Activated T-helper 1 cell treated with anti-CD3 and anti-CD28 coated beads, Interleukin-12 subunit alpha, Interleukin-12 subunit beta, Interleukin-2, Interleukin-4 antibody, amounts not matched to agents 30 ng/mL and 10 ng/mL and 1 ng/mL, durations not matched to agents 14 hours and 24 hours and 36 hours (primary cell): ENCODE measurements at regions not wholly inside any gene's neighbourhood (a gene's known extent, or its start where the extent isn't known, plus 50 kb on each side); places are given as distances from the start of the nearest gene placed in this dataset.

ENCODE experiments used
- DNase-seq: peaks from one replicate; pipeline ENCODE4 v3.0.0; 2021; ENCODE audit warnings: low spot score
- H3K27ac Mint-ChIP-seq: one replicate; pipeline ENCODE4 v1.8.0; 2021; ENCODE audit warnings: mild to moderate bottlenecking, mixed read lengths
- H3K27me3 Mint-ChIP-seq: one replicate; pipeline ENCODE4 v1.8.0; 2022; ENCODE audit warnings: mild to moderate bottlenecking, moderate library complexity, mixed read lengths; ENCODE audit not compliant: insufficient read depth
- H3K36me3 Mint-ChIP-seq: one replicate; pipeline ENCODE4 v1.8.0; 2021; ENCODE audit warnings: low read depth, mixed read lengths
- H3K4me1 Mint-ChIP-seq: one replicate; pipeline ENCODE4 v1.8.0; 2021; ENCODE audit warnings: low read depth, mixed read lengths
- H3K4me3 Mint-ChIP-seq: one replicate; pipeline ENCODE4 v1.8.0; 2021; ENCODE audit warnings: mild to moderate bottlenecking, moderate library complexity, mixed read lengths
- H3K9me3 Mint-ChIP-seq: one replicate; pipeline ENCODE4 v1.8.0; 2021; ENCODE audit warnings: mixed read lengths
- intact Hi-C: fragments of 100-400 bp; cut with micrococcal nuclease; formaldehyde crosslinking; loops from one replicate; pipeline ENCODE4 v1.15.1; 2024

DNA sequence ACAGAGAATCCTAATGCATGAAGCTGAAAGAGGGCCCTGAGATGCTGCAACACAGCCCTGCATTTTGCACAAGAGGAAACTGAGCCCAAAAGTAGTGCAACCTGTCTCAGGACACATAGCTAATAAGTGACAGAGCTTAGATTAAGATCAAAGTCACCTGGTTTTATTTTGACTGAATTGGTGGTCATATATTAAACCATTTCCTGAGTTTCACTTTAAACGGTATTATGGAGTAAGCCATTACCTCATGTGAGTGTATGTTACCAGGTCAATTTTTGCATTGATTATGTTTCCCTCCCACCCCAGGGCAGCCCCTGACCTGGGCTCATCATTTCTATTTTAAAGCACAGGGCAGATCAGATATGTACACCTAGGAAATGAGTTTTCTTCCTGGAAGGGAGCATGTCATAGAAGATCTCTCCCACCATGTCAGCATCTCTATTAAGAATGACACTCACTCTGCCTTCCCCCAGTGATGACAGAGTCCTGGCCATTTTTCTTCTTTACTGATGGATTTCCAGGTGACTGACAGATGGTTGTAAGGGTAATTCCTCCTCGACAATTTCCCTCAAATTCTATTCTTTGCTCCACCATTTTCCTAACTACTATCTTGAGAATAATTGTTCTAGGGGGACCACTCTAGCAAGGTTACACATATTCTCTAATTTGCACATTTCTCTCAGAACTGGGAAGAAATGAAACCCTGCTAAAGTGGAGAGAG, 441.3 kb upstream of the SLC14A2 start:
- Mint-ChIP-seq H3K4me1 (no peaks in the 10 kb centered on the region), H3K27me3 (no peaks in the 10 kb centered on the region), H3K27ac (no peak overlapping the region), H3K9me3 (no peaks in the 10 kb centered on the region), H3K4me3 (no peak overlapping the region), H3K36me3 (no peaks in the 10 kb centered on the region)
- DNase-seq = no peak
- intact Hi-C loops = no loop called here

GRCh38 chr18:45174629-45175136, 440.6 kb upstream of the SLC14A2 start:
- Mint-ChIP-seq H3K9me3 (no peaks in the 10 kb centered on the region), H3K27ac (no peak overlapping the region), H3K4me1 (no peaks in the 10 kb centered on the region), H3K4me3 (no peak overlapping the region), H3K27me3 (no peaks in the 10 kb centered on the region), H3K36me3 (no peaks in the 10 kb centered on the region)
- intact Hi-C loops = no loop called here
- no peak for DNase-seq

DNA sequence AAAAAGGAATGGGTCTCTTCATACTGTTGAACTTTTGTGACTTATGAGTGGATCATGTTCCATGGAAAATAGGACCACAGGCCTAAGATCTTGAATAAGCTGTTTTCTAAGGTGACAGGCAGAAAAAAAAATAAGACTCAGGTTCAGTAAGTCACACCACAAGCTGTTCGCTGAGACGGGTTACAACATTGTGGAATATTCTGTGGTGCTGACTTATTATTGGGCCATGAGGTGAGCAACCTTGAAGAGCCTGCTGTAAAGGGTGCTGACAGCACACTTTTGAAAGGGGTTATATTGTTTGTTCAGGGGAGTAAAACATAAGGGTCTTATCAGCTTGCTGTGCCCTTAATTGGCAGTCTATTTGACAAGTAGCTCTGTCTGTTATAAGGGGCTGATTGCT, 439.8 kb upstream of the SLC14A2 start:
- no peak overlapping the region for H3K27ac Mint-ChIP-seq
- no peak for DNase-seq
- no peak overlapping the region for H3K4me3 Mint-ChIP-seq
- no peaks in the 10 kb centered on the region for H3K4me1 Mint-ChIP-seq
- H3K9me3 Mint-ChIP-seq = no peaks in the 10 kb centered on the region
- intact Hi-C loops = no loop called here
- H3K36me3 Mint-ChIP-seq = no peaks in the 10 kb centered on the region
- no peaks in the 10 kb centered on the region for H3K27me3 Mint-ChIP-seq

- no peaks in the 10 kb centered on the region for H3K4me1 Mint-ChIP-seq
- H3K36me3 Mint-ChIP-seq = no peaks in the 10 kb centered on the region
- intact Hi-C loops = no loop called here
- no peak for DNase-seq
- H3K9me3 Mint-ChIP-seq = no peaks in the 10 kb centered on the region
- no peak overlapping the region for H3K27ac Mint-ChIP-seq
- peaks cover 4% of the 10 kb centered on the region for H3K27me3 Mint-ChIP-seq
- no peak overlapping the region for H3K4me3 Mint-ChIP-seq
These were observed 428.4 kb upstream of the SLC14A2 start for GRCh38 chr18:45186832-45187231.

GRCh38 chr18:45191795-45192194, 423.5 kb upstream of the SLC14A2 start:
- Mint-ChIP-seq H3K4me3 (no peak overlapping the region), H3K4me1 (no peaks in the 10 kb centered on the region), H3K9me3 (no peaks in the 10 kb centered on the region), H3K27me3 (peaks cover 7% of the 10 kb centered on the region), H3K27ac (no peak overlapping the region), H3K36me3 (no peaks in the 10 kb centered on the region)
- no peak for DNase-seq
- intact Hi-C loops = loop anchor here (10.0 kb wide), 1 partner anchor 957 kb away; no protein-coding TSS in a partner anchor

GRCh38 chr18:45197526-45197970, 417.7 kb upstream of the SLC14A2 start:
- Mint-ChIP-seq H3K36me3 (no peaks in the 10 kb centered on the region), H3K9me3 (no peaks in the 10 kb centered on the region), H3K27me3 (peaks cover 10% of the 10 kb centered on the region), H3K4me1 (no peaks in the 10 kb centered on the region), H3K27ac (no peak overlapping the region), H3K4me3 (no peak overlapping the region)
- DNase-seq = no peak
- intact Hi-C loops = loop anchor here (10.0 kb wide), 1 partner anchor 963 kb away; no protein-coding TSS in a partner anchor

GRCh38 chr18:45198526-45198925, 416.8 kb upstream of the SLC14A2 start:
- no peak for DNase-seq
- Mint-ChIP-seq H3K4me1 (no peaks in the 10 kb centered on the region), H3K4me3 (no peak overlapping the region), H3K27ac (no peak overlapping the region), H3K27me3 (peaks cover 12% of the 10 kb centered on the region), H3K36me3 (no peaks in the 10 kb centered on the region), H3K9me3 (no peaks in the 10 kb centered on the region)
- intact Hi-C loops = loop anchor here (10.0 kb wide), 1 partner anchor 964 kb away; no protein-coding TSS in a partner anchor

DNA sequence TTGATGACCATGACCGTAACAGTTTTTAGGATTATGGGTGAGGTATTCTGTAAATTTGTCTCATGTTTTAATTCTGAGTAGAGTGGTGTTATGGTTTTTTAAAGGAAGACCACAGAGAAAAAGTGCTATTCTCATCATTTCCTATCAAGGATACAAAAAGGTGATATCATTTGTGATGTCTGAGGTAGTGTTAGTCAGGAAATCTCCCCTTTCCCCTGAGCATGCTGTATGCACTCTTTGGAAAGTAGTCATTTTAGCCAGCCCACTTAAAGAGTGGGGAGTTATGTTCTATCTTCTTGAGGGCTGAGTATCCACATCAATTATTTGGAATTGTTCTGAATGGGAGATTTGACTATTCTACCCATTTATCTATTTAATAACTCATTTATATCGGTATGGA, 414.2 kb upstream of the SLC14A2 start:
- intact Hi-C loops = no loop called here
- H3K36me3 Mint-ChIP-seq = no peaks in the 10 kb centered on the region
- H3K27me3 Mint-ChIP-seq = peaks cover 6% of the 10 kb centered on the region
- no peaks in the 10 kb centered on the region for H3K9me3 Mint-ChIP-seq
- no peak for DNase-seq
- H3K27ac Mint-ChIP-seq = no peak overlapping the region
- no peaks in the 10 kb centered on the region for H3K4me1 Mint-ChIP-seq
- H3K4me3 Mint-ChIP-seq = no peak overlapping the region

GRCh38 chr18:45201489-45201888, 413.8 kb upstream of the SLC14A2 start:
- Mint-ChIP-seq H3K4me3 (no peak overlapping the region), H3K27ac (no peak overlapping the region), H3K27me3 (peaks cover 6% of the 10 kb centered on the region), H3K9me3 (no peaks in the 10 kb centered on the region), H3K4me1 (no peaks in the 10 kb centered on the region), H3K36me3 (no peaks in the 10 kb centered on the region)
- intact Hi-C loops = no loop called here
- no peak for DNase-seq

- Mint-ChIP-seq H3K27me3 (peaks cover 8% of the 10 kb centered on the region), H3K4me3 (no peak overlapping the region), H3K36me3 (no peaks in the 10 kb centered on the region), H3K27ac (no peak overlapping the region), H3K4me1 (no peaks in the 10 kb centered on the region), H3K9me3 (no peaks in the 10 kb centered on the region)
- no peak for DNase-seq
- intact Hi-C loops = no loop called here
These were observed 413.2 kb upstream of the SLC14A2 start for GRCh38 chr18:45202061-45202460.

DNA sequence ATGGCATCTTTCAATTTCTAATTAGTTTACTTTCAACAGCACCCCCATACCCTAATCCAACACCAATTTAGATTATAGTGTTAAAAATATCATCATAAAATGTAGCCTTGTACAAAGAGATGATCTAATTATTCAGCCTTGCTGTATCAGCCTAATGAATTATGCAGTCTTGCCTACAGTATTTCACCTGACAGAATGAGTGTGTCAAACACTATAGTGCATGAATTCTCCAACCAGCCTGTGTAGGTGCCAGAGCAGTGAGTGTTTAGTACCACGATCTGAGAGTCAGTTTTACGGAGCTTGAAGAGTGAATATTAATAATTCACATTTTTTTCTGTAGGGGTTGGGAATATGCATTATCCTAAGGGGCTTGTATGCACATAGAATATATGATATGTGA, 411.6 kb upstream of the SLC14A2 start:
- no peak overlapping the region for H3K4me3 Mint-ChIP-seq
- H3K4me1 Mint-ChIP-seq = no peaks in the 10 kb centered on the region
- H3K9me3 Mint-ChIP-seq = no peaks in the 10 kb centered on the region
- peaks cover 10% of the 10 kb centered on the region for H3K27me3 Mint-ChIP-seq
- intact Hi-C loops = no loop called here
- no peak overlapping the region for H3K27ac Mint-ChIP-seq
- H3K36me3 Mint-ChIP-seq = no peaks in the 10 kb centered on the region
- no peak for DNase-seq

- Mint-ChIP-seq H3K36me3 (no peaks in the 10 kb centered on the region), H3K4me3 (no peak overlapping the region), H3K9me3 (no peaks in the 10 kb centered on the region), H3K27me3 (peaks cover 6% of the 10 kb centered on the region), H3K4me1 (no peaks in the 10 kb centered on the region), H3K27ac (no peak overlapping the region)
- intact Hi-C loops = no loop called here
- DNase-seq = no peak
These were observed 407.9 kb upstream of the SLC14A2 start for GRCh38 chr18:45207328-45207727.

DNA sequence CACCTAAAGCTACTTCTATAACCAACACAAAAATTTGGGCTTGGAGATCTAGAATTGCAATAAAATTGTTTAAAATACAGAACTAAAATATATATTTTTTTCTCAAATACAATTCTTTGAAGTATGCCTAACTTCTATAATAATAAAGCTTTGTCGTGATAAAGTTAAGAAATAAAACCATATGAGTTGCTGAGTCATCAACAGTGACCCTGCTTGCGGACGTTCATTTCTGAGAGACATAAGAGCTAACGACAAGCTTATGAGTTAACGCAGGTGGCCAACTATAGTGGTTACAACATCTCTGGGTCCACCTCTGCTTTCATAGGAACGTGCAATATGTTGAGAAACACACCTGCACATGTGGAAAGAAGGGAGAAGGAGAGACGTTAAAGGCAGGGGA, 407.1 kb upstream of the SLC14A2 start:
- Mint-ChIP-seq H3K36me3 (no peaks in the 10 kb centered on the region), H3K4me1 (no peaks in the 10 kb centered on the region), H3K9me3 (no peaks in the 10 kb centered on the region), H3K27me3 (peaks cover 8% of the 10 kb centered on the region), H3K27ac (no peak overlapping the region), H3K4me3 (no peak overlapping the region)
- intact Hi-C loops = no loop called here
- DNase-seq = no peak
